ENCODE measurements at regions not wholly inside any gene's neighbourhood (a gene's known extent, or its start where the extent isn't known, plus 50 kb on each side); places are given as distances from the start of the nearest gene placed in this dataset.

DNA sequence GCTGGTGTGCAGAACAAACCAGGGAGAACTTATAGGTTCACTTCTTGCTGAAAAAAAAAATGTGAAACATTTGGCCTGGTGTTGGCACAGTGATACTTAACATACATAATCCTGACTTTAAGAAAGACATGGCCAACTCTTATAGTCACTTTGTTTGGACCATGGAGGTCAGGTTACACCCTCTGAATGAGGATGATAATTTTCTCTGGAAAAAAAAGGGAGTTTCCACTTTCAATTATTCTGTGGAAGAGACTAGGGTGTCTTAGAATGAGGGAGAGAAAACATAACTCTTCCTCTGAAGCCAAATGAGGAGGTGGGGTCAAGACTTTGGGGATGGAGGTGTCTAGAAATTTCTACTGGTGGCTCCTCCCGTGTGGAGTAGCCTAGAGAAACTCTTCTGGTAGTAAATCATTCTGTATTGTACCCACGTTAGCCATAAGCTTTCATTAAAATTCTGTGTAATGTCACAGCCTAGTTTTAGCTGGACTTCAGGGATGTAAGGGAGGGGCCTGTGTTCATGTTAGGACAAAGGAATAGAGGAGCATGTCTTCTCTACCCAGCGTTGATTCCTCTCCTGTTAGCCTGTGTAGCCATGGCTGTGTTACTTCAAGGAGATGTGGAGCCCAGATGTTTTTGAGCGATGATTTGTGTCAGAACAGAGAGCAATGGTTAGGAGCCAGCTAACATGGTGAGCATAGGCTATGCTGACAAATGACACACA lies 328.3 kb downstream of the GPAT3 start:
- TF ChIP-seq, protein P1, sequence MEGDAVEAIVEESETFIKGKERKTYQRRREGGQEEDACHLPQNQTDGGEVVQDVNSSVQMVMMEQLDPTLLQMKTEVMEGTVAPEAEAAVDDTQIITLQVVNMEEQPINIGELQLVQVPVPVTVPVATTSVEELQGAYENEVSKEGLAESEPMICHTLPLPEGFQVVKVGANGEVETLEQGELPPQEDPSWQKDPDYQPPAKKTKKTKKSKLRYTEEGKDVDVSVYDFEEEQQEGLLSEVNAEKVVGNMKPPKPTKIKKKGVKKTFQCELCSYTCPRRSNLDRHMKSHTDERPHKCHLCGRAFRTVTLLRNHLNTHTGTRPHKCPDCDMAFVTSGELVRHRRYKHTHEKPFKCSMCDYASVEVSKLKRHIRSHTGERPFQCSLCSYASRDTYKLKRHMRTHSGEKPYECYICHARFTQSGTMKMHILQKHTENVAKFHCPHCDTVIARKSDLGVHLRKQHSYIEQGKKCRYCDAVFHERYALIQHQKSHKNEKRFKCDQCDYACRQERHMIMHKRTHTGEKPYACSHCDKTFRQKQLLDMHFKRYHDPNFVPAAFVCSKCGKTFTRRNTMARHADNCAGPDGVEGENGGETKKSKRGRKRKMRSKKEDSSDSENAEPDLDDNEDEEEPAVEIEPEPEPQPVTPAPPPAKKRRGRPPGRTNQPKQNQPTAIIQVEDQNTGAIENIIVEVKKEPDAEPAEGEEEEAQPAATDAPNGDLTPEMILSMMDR (IDR thresholded peaks at IDR 0.05; ENCODE audit: extremely low read depth in 1 of 2, insufficient read depth in 1 of 2, low read depth in 1 of 2, low read length in 2 of 2): no peak
- TF ChIP-seq POLR2AphosphoS5 (IDR thresholded peaks at IDR 0.05; ENCODE audit: insufficient read depth, low read depth, low read length) (no peak), POLR2A (IDR thresholded peaks at IDR 0.05; ENCODE audit: low read depth, low read length) (no peak), JUN (IDR thresholded peaks at IDR 0.05; ENCODE audit: borderline replicate concordance, insufficient read depth, insufficient read length, low read depth) (no peak)
- TF ChIP-seq, protein P2, sequence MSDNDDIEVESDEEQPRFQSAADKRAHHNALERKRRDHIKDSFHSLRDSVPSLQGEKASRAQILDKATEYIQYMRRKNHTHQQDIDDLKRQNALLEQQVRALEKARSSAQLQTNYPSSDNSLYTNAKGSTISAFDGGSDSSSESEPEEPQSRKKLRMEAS (IDR thresholded peaks at IDR 0.05; ENCODE audit: insufficient read depth, insufficient read length): no peak
